K562 (cell line): ENCODE measurements at regions not wholly inside any gene's neighbourhood (a gene's known extent, or its start where the extent isn't known, plus 50 kb on each side); places are given as distances from the start of the nearest gene placed in this dataset.

Experiments used
- ATAC-seq: fragments of 200-7000 bp; cut with Tn5 transposase; 3 replicates; pipeline ENCODE4 v1.9.1; 2020; ENCODE audit warnings: moderate library complexity
- BruUV-seq: library from RNA; stranded (reverse); fragments of 400-500 nt; replicated peaks from 2 replicates; lab custom pipeline; 2021; lab: Mats Ljungman, UMichigan
- CTCF ChIA-PET: fragments of 300-600 bp; formaldehyde crosslinking; extraction: SDS; loops from one replicate; lab custom pipeline; 2021; ENCODE audit warnings: low intra/inter-chr PET ratio; lab: Yijun Ruan, JAX
- POLR2A ChIA-PET: fragments of 300-600, 350-650 bp; sonication (Branson Sonifier 250); formaldehyde crosslinking; extraction: SDS; loops from one replicate; lab custom pipeline; 2021; ENCODE audit warnings: antibody characterized with exemption, inconsistent platforms; lab: Yijun Ruan, JAX
- DNase-seq, 4 experiments: peaks; one replicate each; pipeline versions ENCODE4 v3.0.0 to v3.0.0-alpha.2; 2011 to 2018; ENCODE audit warnings: low spot score in 3 of 4, mixed read lengths in 3 of 4; ENCODE audit errors: extremely low read depth in 1 of 4
- FAIRE-seq: peaks from 2 replicates; lab custom pipeline; 2011; peaks lifted over from hg19 to GRCh38; lab: Jason Lieb, UNC
- H2AFZ ChIP-seq: 2 replicates; pipeline ENCODE4 v1.6.0; 2011; ENCODE audit warnings: low read depth, low read length, control low read depth, inconsistent platforms
- H3K27ac ChIP-seq: fragments of 200-600 bp; 3 replicates; pipeline ENCODE4 v1.8.0; 2011; ENCODE audit warnings: low read depth, mild to moderate bottlenecking, control low read depth, inconsistent platforms, low read length, moderate library complexity, mixed read lengths; ENCODE audit errors: extremely low read depth
- H3K27me3 ChIP-seq, 2 experiments: fragments of 300-600 bp in 1 of 2; 2 replicates in 1 of 2; 3 replicates in 1 of 2; pipeline versions ENCODE4 v1.6.0 to v1.8.0; 2011; ENCODE audit warnings: inconsistent platforms in 2 of 2, low read length in 2 of 2, mild to moderate bottlenecking in 1 of 2, mixed read lengths in 1 of 2, moderate library complexity in 1 of 2; ENCODE audit not compliant: control insufficient read depth in 2 of 2, insufficient read depth in 2 of 2
- H3K36me3 ChIP-seq: fragments of 300-600 bp; 3 replicates; pipeline ENCODE4 v1.8.0; 2011; ENCODE audit warnings: mild to moderate bottlenecking, low read length, inconsistent platforms; ENCODE audit not compliant: control insufficient read depth, insufficient read depth
- H3K4me1 ChIP-seq, 2 experiments: fragments of 200-600 bp in 1 of 2; replicated peaks in 1 of 2; 2 replicates in 1 of 2; 3 replicates in 1 of 2; pipeline versions ENCODE4 v1.5.1 to v1.8.0; 2011; ENCODE audit warnings: inconsistent platforms in 2 of 2, low read length in 2 of 2, mild to moderate bottlenecking in 1 of 2, mixed read lengths in 1 of 2, moderate library complexity in 1 of 2; ENCODE audit not compliant: control insufficient read depth in 2 of 2, insufficient read depth in 2 of 2
- H3K4me2 ChIP-seq: 2 replicates; pipeline ENCODE4 v1.6.1; 2011; ENCODE audit warnings: low read length, control low read depth, inconsistent platforms, mixed read lengths; ENCODE audit not compliant: insufficient read depth
- H3K4me3 ChIP-seq: fragments of 200-600 bp; sonication (generic), shearing (Covaris generic); 2 replicates; pipeline ENCODE4 v1.5.1; 2016; ENCODE audit warnings: control low read depth, inconsistent platforms
- H3K79me2 ChIP-seq: fragments of 200-600 bp; 3 replicates; pipeline ENCODE4 v1.8.0; 2011; ENCODE audit warnings: low read length, inconsistent platforms; ENCODE audit not compliant: control insufficient read depth, insufficient read depth
- H3K9ac ChIP-seq, 2 experiments: 2 replicates each; pipeline versions ENCODE4 v1.6.0 to v1.6.1; 2011; ENCODE audit warnings: low read depth in 2 of 2, low read length in 2 of 2, control low read depth in 1 of 2, inconsistent platforms in 1 of 2, mild to moderate bottlenecking in 1 of 2, mixed read lengths in 1 of 2; ENCODE audit not compliant: insufficient read depth in 1 of 2
- H3K9me1 ChIP-seq: one replicate; pipeline ENCODE4 v1.6.0; 2011; ENCODE audit warnings: inconsistent platforms, mild to moderate bottlenecking, low read length, moderate library complexity; ENCODE audit not compliant: control insufficient read depth, insufficient read depth
- H3K9me3 ChIP-seq: replicated peaks from 2 replicates; pipeline ENCODE4 v1.5.1; 2011; ENCODE audit warnings: low read depth, low read length, inconsistent platforms; ENCODE audit not compliant: control insufficient read depth, insufficient read depth
- H4K20me1 ChIP-seq: replicated peaks from 2 replicates; pipeline ENCODE4 v1.6.1; 2011; ENCODE audit warnings: low read length, inconsistent platforms, mixed read lengths; ENCODE audit not compliant: control insufficient read depth, insufficient read depth
- DDX20 ChIP-seq: fragments of 450-650 bp; IDR thresholded peaks from 2 replicates; pipeline ENCODE4 v1.6.1; 2016; ENCODE audit warnings: missing genetic modification characterization, low read depth, mild to moderate bottlenecking, missing compliant biosample characterization, moderate library complexity
- ETV5 ChIP-seq: sonication (generic); formaldehyde crosslinking; IDR thresholded peaks from 2 replicates; pipeline ENCODE4 v1.4.0; 2020; ENCODE audit warnings: low read depth, mild to moderate bottlenecking, missing genetic modification reagents
- NFE2 ChIP-seq: IDR thresholded peaks from 2 replicates; pipeline ENCODE4 v1.6.1; 2014; ENCODE audit warnings: antibody characterized with exemption, low read depth
- ZNF324 ChIP-seq: fragments of 250-450 bp; sonication (Bioruptor Pico); IDR thresholded peaks from 2 replicates; pipeline ENCODE4 v1.4.0; 2020; ENCODE audit warnings: mild to moderate bottlenecking
- WGBS: fragments of 100-300 bp; shearing (Covaris generic); methylation state at CpG from one replicate; pipeline ENCODE4 v1.1.6; 2016; ENCODE audit warnings: low coverage, mixed read lengths; ENCODE audit not compliant: insufficient coverage; ENCODE audit errors: missing lambda C conversion rate; 5-methylcytosine and 5-hydroxymethylcytosine counted together
- in situ Hi-C: fragments of 300-500 bp; cut with MboI; formaldehyde crosslinking; loops from 4 replicates; pipeline ENCODE4 v1.15.0; 2018; ENCODE audit warnings: inconsistent platforms, mixed read lengths
- intact Hi-C: fragments of 100-400 bp; cut with micrococcal nuclease; formaldehyde crosslinking; loops from 2 replicates; pipeline ENCODE4 v1.14.2; 2022
- TF ChIP-seq, protein P1 (sequence below), 2 experiments: fragments of 450-650 bp in 1 of 2; sonication (generic) in 1 of 2; formaldehyde crosslinking in 1 of 2; IDR thresholded peaks in 1 of 2; conservative IDR thresholded peaks in 1 of 2; 2 replicates each; pipeline versions ENCODE4 v1.6.1 to v1.8.1; 2016 to 2023; ENCODE audit warnings: mild to moderate bottlenecking in 2 of 2, moderate library complexity in 2 of 2, inconsistent platforms in 1 of 2, missing genetic modification reagents in 1 of 2
- TF ChIP-seq, protein P2 (sequence below): fragments of 450-650 bp; formaldehyde crosslinking; IDR thresholded peaks from 2 replicates; pipeline ENCODE4 v1.4.0; 2022; ENCODE audit warnings: missing genetic modification characterization

DNA sequence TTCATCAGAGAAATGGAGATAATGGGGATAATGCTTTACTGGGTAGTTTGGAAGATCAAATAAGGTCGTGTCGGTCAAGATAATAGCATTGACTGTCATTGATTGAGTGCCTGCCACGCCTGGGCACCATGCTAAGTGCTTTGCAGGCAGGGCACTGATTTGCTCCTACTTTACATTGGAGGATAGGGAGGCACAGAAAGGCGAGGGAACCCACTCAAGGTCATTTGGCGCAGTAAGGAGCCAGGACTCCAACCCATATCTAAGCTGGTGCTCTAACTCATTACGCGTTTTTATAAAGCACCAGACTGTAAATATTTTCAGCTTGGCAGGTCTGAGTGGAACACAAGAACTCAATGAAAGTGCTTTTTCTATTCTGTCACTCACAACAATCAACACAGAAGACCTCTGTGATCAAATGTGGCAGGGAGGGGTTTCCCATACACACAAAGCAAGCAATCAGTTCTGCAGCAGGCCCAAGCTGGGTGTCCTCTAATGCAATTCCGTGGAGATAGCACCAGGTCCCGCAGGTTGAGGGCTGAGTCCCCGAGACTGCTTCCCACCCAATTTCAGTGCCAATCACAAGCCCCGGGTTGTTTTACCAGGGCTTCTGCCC, 373.6 kb downstream of the CDH26 start:
- no peaks in the 10 kb centered on the region for H3K9me1 ChIP-seq
- no peak overlapping the region for H2AFZ ChIP-seq
- no peaks in the 10 kb centered on the region for H4K20me1 ChIP-seq
- H3K4me2 ChIP-seq: no peak overlapping the region
- FAIRE-seq (no peak), ATAC-seq (no peak), DNase-seq (no peak)
- H3K4me3 ChIP-seq: no peak overlapping the region
- H3K27ac ChIP-seq: no peak overlapping the region
- ChIA-PET CTCF (no interaction called here), POLR2A (no interaction called here)
- H3K79me2 ChIP-seq: no peaks in the 10 kb centered on the region
- no peaks in the 10 kb centered on the region for H3K27me3 ChIP-seq
- in situ Hi-C loops (no loop called here), intact Hi-C loops (no loop called here)
- no peak for TF ChIP-seq ZNF324 (CRISPR knock-in tag)
- TF ChIP-seq NFE2: no peak
- TF ChIP-seq ETV5 (CRISPR knock-in tag): no peak
- TF ChIP-seq, protein P1, sequence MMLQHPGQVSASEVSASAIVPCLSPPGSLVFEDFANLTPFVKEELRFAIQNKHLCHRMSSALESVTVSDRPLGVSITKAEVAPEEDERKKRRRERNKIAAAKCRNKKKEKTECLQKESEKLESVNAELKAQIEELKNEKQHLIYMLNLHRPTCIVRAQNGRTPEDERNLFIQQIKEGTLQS (IDR thresholded peaks at IDR 0.05): no peak
- TF ChIP-seq, protein P1 (CRISPR knock-in tag; conservative IDR thresholded peaks at IDR 0.05): no peak
- TF ChIP-seq, protein P2, sequence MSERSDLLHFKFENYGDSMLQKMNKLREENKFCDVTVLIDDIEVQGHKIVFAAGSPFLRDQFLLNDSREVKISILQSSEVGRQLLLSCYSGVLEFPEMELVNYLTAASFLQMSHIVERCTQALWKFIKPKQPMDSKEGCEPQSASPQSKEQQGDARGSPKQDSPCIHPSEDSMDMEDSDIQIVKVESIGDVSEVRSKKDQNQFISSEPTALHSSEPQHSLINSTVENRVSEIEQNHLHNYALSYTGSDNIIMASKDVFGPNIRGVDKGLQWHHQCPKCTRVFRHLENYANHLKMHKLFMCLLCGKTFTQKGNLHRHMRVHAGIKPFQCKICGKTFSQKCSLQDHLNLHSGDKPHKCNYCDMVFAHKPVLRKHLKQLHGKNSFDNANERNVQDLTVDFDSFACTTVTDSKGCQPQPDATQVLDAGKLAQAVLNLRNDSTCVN: no peak
- TF ChIP-seq DDX20 (tag): no peak
- H3K36me3 ChIP-seq: no peaks in the 10 kb centered on the region
- no peaks in the 10 kb centered on the region for H3K9me3 ChIP-seq
- no peaks in the 10 kb centered on the region for H3K4me1 ChIP-seq
- H3K9ac ChIP-seq: no peak overlapping the region
- under 1% methylated on average over 11 of the region's 11 CpGs for WGBS
- BruUV-seq: no TSS peak
